Tibial artery (tissue), 4 donors: ENCODE measurements at regions not wholly inside any gene's neighbourhood (a gene's known extent, or its start where the extent isn't known, plus 50 kb on each side); places are given as distances from the start of the nearest gene placed in this dataset.
"Not testable (repeated sequence)": the region's sequence is repeated elsewhere in the genome, so short reads cannot be mapped to it uniquely, and the experiment has no call there.

Source experiments
- DNase-seq, 2 donors: peaks; one replicate each; pipeline ENCODE4 v3.0.0-alpha.2; 2019
- H3K27ac ChIP-seq, 2 donors: fragments of 200-600 bp; sonication (generic) in 1 of 2; 1 replicate in 1 of 2; 2 replicates in 1 of 2; pipeline ENCODE4 v1.5.1; 2018 to 2019; ENCODE audit warnings: mild to moderate bottlenecking in 1 of 2
- H3K27me3 ChIP-seq, 2 donors: fragments of 200-600 bp; sonication (generic) in 1 of 2; one replicate each; pipeline versions ENCODE4 v1.5.1 to v1.6.0; 2016 to 2019
- H3K36me3 ChIP-seq, 3 donors: fragments of 200-600 bp; sonication (generic) in 2 of 3; one replicate each; pipeline ENCODE4 v1.5.1; 2016 to 2019; ENCODE audit warnings: mild to moderate bottlenecking in 2 of 3
- H3K4me1 ChIP-seq, 4 donors: fragments of 200-600 bp; sonication (generic) in 2 of 4; 1 replicate in 3 of 4; 2 replicates in 1 of 4; pipeline ENCODE4 v1.5.1; 2016 to 2019
- H3K4me3 ChIP-seq, 2 donors: fragments of 200-600 bp; sonication (generic) in 1 of 2; 1 replicate in 1 of 2; 2 replicates in 1 of 2; pipeline ENCODE4 v1.5.1; 2018 to 2019; ENCODE audit warnings: mild to moderate bottlenecking in 2 of 2
- H3K9me3 ChIP-seq, 3 donors: fragments of 200-600 bp; sonication (generic) in 1 of 3; one replicate each; pipeline ENCODE4 v1.5.1; 2016 to 2019
- intact Hi-C: fragments of 100-400 bp; cut with DNase I; formaldehyde crosslinking; loops from one replicate; pipeline ENCODE4 v1.15.0; 2023; ENCODE audit warnings: low total_unique reads
- TF ChIP-seq, protein P1 (sequence below), 2 experiments: fragments of 200-600 bp in 1 of 2; fragments of 450-650 bp in 1 of 2; IDR thresholded peaks; one replicate each; pipeline ENCODE4 v1.5.1; 2017 to 2019; ENCODE audit warnings: antibody characterized with exemption in 2 of 2, mild to moderate bottlenecking in 1 of 2, moderate library complexity in 1 of 2

DNA sequence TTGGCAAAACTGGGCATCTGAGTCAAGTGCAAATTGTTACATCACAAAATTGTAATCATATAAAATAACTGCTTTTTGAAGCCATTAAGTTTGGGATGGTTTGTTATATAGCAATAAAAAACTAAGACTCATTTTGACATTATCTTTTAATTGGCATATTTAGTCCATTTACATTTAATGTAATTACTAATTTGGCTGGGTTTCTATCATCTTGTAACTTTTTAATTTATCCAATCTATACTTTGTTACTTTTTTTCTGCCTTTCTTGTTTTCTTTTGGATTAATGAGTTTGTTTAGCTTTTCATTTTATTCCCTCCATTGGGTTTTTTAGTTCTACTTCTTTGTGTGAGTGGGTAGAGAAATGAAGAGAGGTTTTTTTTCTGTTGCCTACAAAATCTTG is 76.3 kb downstream of the DRAM2 start:
- no peaks in the 10 kb centered on the region for H3K27me3 ChIP-seq
- peaks cover 0 to 18% (median 15%) of the 10 kb centered on the region in 3 donors for H3K9me3 ChIP-seq
- intact Hi-C loops, result no loop called here
- TF ChIP-seq, protein P1, sequence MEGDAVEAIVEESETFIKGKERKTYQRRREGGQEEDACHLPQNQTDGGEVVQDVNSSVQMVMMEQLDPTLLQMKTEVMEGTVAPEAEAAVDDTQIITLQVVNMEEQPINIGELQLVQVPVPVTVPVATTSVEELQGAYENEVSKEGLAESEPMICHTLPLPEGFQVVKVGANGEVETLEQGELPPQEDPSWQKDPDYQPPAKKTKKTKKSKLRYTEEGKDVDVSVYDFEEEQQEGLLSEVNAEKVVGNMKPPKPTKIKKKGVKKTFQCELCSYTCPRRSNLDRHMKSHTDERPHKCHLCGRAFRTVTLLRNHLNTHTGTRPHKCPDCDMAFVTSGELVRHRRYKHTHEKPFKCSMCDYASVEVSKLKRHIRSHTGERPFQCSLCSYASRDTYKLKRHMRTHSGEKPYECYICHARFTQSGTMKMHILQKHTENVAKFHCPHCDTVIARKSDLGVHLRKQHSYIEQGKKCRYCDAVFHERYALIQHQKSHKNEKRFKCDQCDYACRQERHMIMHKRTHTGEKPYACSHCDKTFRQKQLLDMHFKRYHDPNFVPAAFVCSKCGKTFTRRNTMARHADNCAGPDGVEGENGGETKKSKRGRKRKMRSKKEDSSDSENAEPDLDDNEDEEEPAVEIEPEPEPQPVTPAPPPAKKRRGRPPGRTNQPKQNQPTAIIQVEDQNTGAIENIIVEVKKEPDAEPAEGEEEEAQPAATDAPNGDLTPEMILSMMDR (IDR thresholded peaks at IDR 0.05), result no peak
- H3K27ac ChIP-seq, result no peak overlapping the region
- no peaks in the 10 kb centered on the region for H3K36me3 ChIP-seq
- no peak for DNase-seq
- H3K4me1 ChIP-seq, result no peaks in the 10 kb centered on the region
- no peak overlapping the region for H3K4me3 ChIP-seq

DNA sequence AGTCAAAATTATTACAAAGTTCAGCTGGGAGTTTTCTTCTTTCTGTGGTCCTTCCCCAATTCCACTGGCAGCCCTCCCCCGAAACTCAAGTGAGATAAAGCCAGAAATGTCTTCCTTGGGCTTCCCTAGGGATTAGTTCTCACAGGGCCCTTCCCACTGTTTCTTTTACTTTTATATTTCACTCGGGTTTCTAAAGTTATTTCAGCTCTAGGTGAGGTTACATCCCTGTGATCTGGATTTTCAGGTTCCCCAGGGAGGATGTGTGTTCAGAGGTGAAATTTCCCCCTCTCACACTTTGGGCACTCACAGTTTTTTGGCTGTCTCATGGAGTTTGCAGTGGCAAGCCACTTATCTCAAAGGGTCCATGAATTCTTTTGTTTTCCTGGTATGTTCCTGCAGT is 77.3 kb downstream of the DRAM2 start:
- intact Hi-C loops, result no loop called here
- Histone ChIP-seq H3K9me3 (peaks cover 0 to 12% (median 10%) of the 10 kb centered on the region in 3 donors), H3K4me1 (no peaks in the 10 kb centered on the region), H3K4me3 (no peak overlapping the region), H3K36me3 (no peaks in the 10 kb centered on the region), H3K27me3 (no peaks in the 10 kb centered on the region), H3K27ac (no peak overlapping the region)
- no peak for DNase-seq
- TF ChIP-seq, protein P1 (IDR thresholded peaks at IDR 0.05), result no peak

DNA sequence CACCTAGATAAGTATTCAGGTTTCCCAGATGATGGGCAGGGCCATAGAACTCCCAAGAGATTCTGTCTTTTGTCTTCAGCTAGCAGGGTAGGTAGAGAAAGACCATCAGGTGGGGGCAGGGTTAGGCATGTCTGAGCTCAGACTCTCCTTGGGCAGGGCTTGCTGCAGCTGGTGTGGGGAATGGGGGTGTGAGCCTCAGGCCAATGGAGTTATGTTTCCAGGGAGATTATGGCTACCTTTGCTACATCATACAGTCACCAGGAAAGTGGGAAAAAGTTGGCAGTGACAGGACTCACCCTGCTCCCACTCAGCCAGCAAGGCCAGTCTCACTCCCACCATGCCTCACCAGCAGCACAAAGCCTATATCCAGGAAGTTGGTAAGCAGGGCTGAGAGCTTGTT is 77.8 kb downstream of the DRAM2 start:
- no peak for DNase-seq
- Histone ChIP-seq H3K4me1 (no peaks in the 10 kb centered on the region), H3K27ac (no peak overlapping the region), H3K4me3 (no peak overlapping the region), H3K27me3 (no peaks in the 10 kb centered on the region), H3K36me3 (no peaks in the 10 kb centered on the region), H3K9me3 (peaks cover 0 to 11% (median 10%) of the 10 kb centered on the region in 3 donors)
- intact Hi-C loops, result no loop called here
- TF ChIP-seq, protein P1 (IDR thresholded peaks at IDR 0.05), result no peak

DNA sequence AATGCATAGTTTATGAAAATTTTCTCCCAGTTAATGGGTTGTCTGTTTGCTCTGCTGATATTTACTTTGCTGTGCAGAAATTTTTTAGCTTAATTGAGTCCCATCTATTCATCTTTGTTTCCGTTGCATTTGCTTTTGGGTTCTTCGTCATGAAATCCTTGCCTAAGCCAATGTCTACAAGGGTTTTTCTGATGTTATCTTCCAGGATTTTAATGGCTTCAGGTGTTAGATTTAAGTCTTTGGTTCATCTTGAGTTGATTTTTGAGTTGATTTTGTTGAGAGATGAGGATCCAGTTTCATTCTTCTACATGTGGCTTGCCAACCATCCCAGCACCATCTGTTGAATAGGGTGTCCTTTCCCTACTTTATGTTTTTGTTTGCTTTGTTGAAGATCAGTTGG is 85.2 kb downstream of the DRAM2 start:
- TF ChIP-seq, protein P1 (IDR thresholded peaks at IDR 0.05), result no peak
- Histone ChIP-seq H3K27me3 (no peaks in the 10 kb centered on the region), H3K4me3 (no peak overlapping the region), H3K9me3 (no peaks in the 10 kb centered on the region), H3K4me1 (no peaks in the 10 kb centered on the region), H3K27ac (no peak overlapping the region), H3K36me3 (no peaks in the 10 kb centered on the region)
- intact Hi-C loops, result no loop called here
- DNase-seq, result no peak

DNA sequence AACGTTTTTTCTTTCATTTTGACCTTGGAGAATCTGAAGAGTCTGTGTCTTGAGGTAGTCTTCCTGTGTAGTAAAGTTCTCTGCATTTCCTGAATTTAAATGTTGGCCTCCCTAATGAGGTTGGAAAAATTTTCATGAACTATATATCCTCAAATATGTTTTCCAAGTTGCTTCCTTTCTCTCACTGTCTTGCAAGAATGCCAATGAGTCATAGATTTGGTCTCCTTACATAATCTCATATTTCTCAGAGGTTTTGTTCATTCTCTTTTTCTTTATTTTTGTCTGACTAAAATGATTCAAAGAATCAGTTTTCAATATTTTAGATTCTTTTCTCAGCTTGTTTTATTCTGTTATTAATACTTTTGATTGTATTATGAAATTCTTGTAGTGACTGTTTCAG is 87.6 kb downstream of the DRAM2 start:
- Histone ChIP-seq H3K36me3 (no peaks in the 10 kb centered on the region), H3K27ac (no peak overlapping the region), H3K4me1 (no peaks in the 10 kb centered on the region), H3K4me3 (no peak overlapping the region), H3K9me3 (no peaks in the 10 kb centered on the region), H3K27me3 (no peaks in the 10 kb centered on the region)
- intact Hi-C loops, result no loop called here
- TF ChIP-seq, protein P1 (IDR thresholded peaks at IDR 0.05), result no peak
- no peak for DNase-seq

DNA sequence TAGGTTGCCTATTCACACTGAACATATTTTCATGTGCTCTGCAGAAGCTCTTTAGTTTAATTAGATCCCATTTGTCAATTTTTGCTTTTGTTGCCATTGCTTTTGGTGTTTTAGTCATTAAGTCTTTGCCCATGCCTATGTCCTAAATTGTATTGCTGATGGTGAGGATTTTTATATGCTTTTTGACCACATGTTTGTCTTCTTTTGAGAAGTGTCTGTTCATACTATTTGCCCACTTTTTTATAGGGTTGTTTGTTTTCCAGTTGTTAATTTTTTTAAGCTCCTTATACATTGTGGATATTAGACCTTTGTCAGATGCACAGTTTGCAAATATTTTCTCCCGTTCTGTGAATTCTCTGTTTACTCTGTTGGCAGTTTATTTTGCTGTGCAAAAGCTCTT is 84.5 kb upstream of the LRIF1 start:
- intact Hi-C loops, H3K27me3 ChIP-seq, H3K9me3 ChIP-seq, H3K27ac ChIP-seq, H3K4me1 ChIP-seq, H3K4me3 ChIP-seq, DNase-seq, H3K36me3 ChIP-seq: not testable (repeated sequence)
